CD14-positive monocyte (primary cell): ENCODE measurements at regions not wholly inside any gene's neighbourhood (a gene's known extent, or its start where the extent isn't known, plus 50 kb on each side); places are given as distances from the start of the nearest gene placed in this dataset.

Experiments
- DNase-seq, 3 donors: peaks; one replicate each; pipeline ENCODE4 v3.0.0-alpha.2; 2011 to 2022
- H2AFZ ChIP-seq: 2 replicates; pipeline ENCODE4 v1.6.0; 2012; ENCODE audit warnings: mild to moderate bottlenecking, low read depth, low read length, inconsistent platforms; ENCODE audit not compliant: insufficient read depth, poor library complexity, severe bottlenecking
- H3K27ac ChIP-seq, 2 donors: 1 replicate in 1 of 2; 2 replicates in 1 of 2; pipeline ENCODE4 v1.5.1; 2012 to 2013; ENCODE audit warnings: low read length in 2 of 2, control low read depth in 1 of 2, inconsistent platforms in 1 of 2, low read depth in 1 of 2, mild to moderate bottlenecking in 1 of 2
- H3K27me3 ChIP-seq, 2 donors: one replicate each; pipeline versions ENCODE4 v1.6.0 to v1.6.1; 2011 to 2013; ENCODE audit warnings: low read length in 2 of 2; ENCODE audit not compliant: control insufficient read depth in 2 of 2, insufficient read depth in 2 of 2
- H3K36me3 ChIP-seq, 2 donors: replicated peaks in 1 of 2; 1 replicate in 1 of 2; 2 replicates in 1 of 2; pipeline versions ENCODE4 v1.5.1 to v1.6.1; 2012 to 2013; ENCODE audit warnings: low read length in 2 of 2, control low read depth in 1 of 2, inconsistent platforms in 1 of 2, mild to moderate bottlenecking in 1 of 2; ENCODE audit not compliant: insufficient read depth in 2 of 2, control insufficient read depth in 1 of 2
- H3K4me1 ChIP-seq, 2 donors: 1 replicate in 1 of 2; 2 replicates in 1 of 2; pipeline versions ENCODE4 v1.5.1 to v1.6.1; 2012 to 2013; ENCODE audit warnings: low read length in 2 of 2, control low read depth in 1 of 2, inconsistent platforms in 1 of 2, mild to moderate bottlenecking in 1 of 2, moderate library complexity in 1 of 2; ENCODE audit not compliant: insufficient read depth in 2 of 2, control insufficient read depth in 1 of 2
- H3K4me2 ChIP-seq: replicated peaks from 2 replicates; pipeline ENCODE3; 2012; ENCODE audit warnings: low read length, moderate library complexity, mild to moderate bottlenecking; ENCODE audit not compliant: poor library complexity, severe bottlenecking; ENCODE audit errors: extremely low read depth
- H3K4me3 ChIP-seq, 3 experiments: fragments of 200-600 bp in 1 of 3; sonication (generic) in 1 of 3; replicated peaks in 1 of 3; 1 replicate in 2 of 3; 2 replicates in 1 of 3; pipeline ENCODE4 v1.5.1; 2011 to 2013; ENCODE audit warnings: low read length in 3 of 3, mild to moderate bottlenecking in 3 of 3, control low read depth in 2 of 3, low read depth in 2 of 3, inconsistent platforms in 1 of 3, moderate library complexity in 1 of 3
- H3K79me2 ChIP-seq: 2 replicates; pipeline ENCODE4 v1.6.0; 2012; ENCODE audit warnings: mild to moderate bottlenecking, control low read depth, inconsistent platforms, low read length, moderate library complexity; ENCODE audit not compliant: insufficient read depth
- H3K9ac ChIP-seq: 2 replicates; pipeline ENCODE4 v1.6.0; 2017; ENCODE audit warnings: low read length, mild to moderate bottlenecking; ENCODE audit not compliant: insufficient read depth, poor library complexity, severe bottlenecking
- H3K9me3 ChIP-seq, 2 donors: replicated peaks in 1 of 2; 1 replicate in 1 of 2; 2 replicates in 1 of 2; pipeline versions ENCODE4 v1.5.1 to v1.6.1; 2012 to 2013; ENCODE audit warnings: low read length in 2 of 2, control low read depth in 1 of 2; ENCODE audit not compliant: control insufficient read depth in 1 of 2, insufficient read depth in 1 of 2
- H4K20me1 ChIP-seq: 2 replicates; pipeline ENCODE4 v1.6.0; 2012; ENCODE audit warnings: mild to moderate bottlenecking, low read length, control low read depth, moderate library complexity; ENCODE audit not compliant: insufficient read depth
- H3K27ac Mint-ChIP-seq, 7 donors: one replicate each; pipeline ENCODE4 v1.8.0; 2020; ENCODE audit warnings: mild to moderate bottlenecking in 7 of 7, mixed read lengths in 7 of 7, moderate library complexity in 6 of 7, inconsistent platforms in 2 of 7
- H3K27me3 Mint-ChIP-seq, 3 donors: one replicate each; pipeline ENCODE4 v1.8.0; 2021 to 2022; ENCODE audit warnings: low read depth in 3 of 3, mild to moderate bottlenecking in 3 of 3, mixed read lengths in 3 of 3, moderate library complexity in 3 of 3, inconsistent platforms in 1 of 3
- H3K36me3 Mint-ChIP-seq, 2 donors: one replicate each; pipeline ENCODE4 v1.8.0; 2020; ENCODE audit warnings: mixed read lengths in 2 of 2, inconsistent platforms in 1 of 2, mild to moderate bottlenecking in 1 of 2
- H3K4me1 Mint-ChIP-seq: one replicate; pipeline ENCODE4 v1.8.0; 2020; ENCODE audit warnings: mild to moderate bottlenecking, mixed read lengths
- H3K4me3 Mint-ChIP-seq, 2 donors: one replicate each; pipeline ENCODE4 v1.8.0; 2020; ENCODE audit warnings: mild to moderate bottlenecking in 2 of 2, mixed read lengths in 2 of 2, moderate library complexity in 1 of 2
- H3K9me3 Mint-ChIP-seq, 7 donors: one replicate each; pipeline ENCODE4 v1.8.0; 2020 to 2022; ENCODE audit warnings: mixed read lengths in 7 of 7, mild to moderate bottlenecking in 6 of 7, moderate library complexity in 6 of 7, inconsistent platforms in 2 of 7
- WGBS: methylation state at CpG from one replicate; pipeline ENCODE4 v1.1.5; 2013; ENCODE audit warnings: missing lambda C conversion rate; ENCODE audit not compliant: insufficient coverage; 5-methylcytosine and 5-hydroxymethylcytosine counted together
- intact Hi-C, 2 donors: fragments of 100-400 bp; cut with micrococcal nuclease; formaldehyde crosslinking; loops; one replicate each; pipeline versions ENCODE4 v1.15.0 to v1.15.1; 2023
- TF ChIP-seq, protein P1 (sequence below): fragments of 200-600 bp; IDR thresholded peaks from one replicate; pipeline ENCODE4 v1.8.0; 2022; ENCODE audit warnings: antibody characterized with exemption, mild to moderate bottlenecking

DNA sequence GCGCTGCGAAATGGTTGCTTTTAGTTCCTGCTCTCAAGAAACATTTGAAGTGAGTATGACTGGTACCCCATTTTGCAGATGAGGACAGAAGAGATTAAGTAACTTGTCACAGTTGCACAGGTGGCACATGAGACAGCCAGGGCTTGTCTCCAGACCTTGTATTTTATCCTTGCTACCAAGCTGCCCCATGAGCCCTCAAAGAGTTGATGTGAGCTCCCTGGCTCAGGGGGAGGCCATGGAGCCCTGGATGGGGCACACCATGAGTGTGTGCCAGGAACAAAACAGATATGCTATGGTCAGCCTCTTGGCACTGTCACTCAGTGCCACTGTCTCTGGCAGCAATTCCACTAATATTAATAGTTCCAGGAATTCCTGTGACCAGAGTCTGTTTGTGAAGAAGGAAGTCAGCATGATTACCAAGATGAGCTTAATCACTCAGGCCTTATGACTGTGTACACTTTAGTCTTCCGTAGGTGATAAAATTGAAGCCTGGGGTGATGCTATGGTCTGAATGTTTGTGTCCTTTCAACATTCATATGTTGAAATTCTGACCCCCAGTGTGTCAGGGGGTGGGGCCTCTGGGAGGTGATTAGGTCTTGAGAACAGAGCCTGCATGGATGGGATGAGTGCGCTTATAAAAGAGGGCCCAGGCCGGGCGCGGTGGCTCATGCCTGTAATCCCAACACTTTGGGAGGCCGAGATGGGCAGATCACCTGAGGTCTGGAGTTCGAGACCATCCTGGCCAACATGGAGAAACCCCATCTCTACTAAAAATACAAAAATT is 806.8 kb downstream of the AACS start:
- H3K9ac ChIP-seq, result no peak overlapping the region
- H3K4me3 ChIP-seq, result no peak overlapping the region
- H3K27ac ChIP-seq, result no peak overlapping the region
- no peaks in the 10 kb centered on the region for H3K4me1 Mint-ChIP-seq
- H3K9me3 Mint-ChIP-seq, result peaks cover 0 to 17% (median 6%) of the 10 kb centered on the region in 7 donors
- peaks cover 9 to 10% of the 10 kb centered on the region in 2 donors for H3K9me3 ChIP-seq
- H3K4me1 ChIP-seq, result no peaks in the 10 kb centered on the region
- H4K20me1 ChIP-seq, result no peaks in the 10 kb centered on the region
- 93% methylated on average over 8 of the region's 9 CpGs for WGBS
- intact Hi-C loops, result no loop called here
- no peak overlapping the region for H3K4me2 ChIP-seq
- TF ChIP-seq, protein P1, sequence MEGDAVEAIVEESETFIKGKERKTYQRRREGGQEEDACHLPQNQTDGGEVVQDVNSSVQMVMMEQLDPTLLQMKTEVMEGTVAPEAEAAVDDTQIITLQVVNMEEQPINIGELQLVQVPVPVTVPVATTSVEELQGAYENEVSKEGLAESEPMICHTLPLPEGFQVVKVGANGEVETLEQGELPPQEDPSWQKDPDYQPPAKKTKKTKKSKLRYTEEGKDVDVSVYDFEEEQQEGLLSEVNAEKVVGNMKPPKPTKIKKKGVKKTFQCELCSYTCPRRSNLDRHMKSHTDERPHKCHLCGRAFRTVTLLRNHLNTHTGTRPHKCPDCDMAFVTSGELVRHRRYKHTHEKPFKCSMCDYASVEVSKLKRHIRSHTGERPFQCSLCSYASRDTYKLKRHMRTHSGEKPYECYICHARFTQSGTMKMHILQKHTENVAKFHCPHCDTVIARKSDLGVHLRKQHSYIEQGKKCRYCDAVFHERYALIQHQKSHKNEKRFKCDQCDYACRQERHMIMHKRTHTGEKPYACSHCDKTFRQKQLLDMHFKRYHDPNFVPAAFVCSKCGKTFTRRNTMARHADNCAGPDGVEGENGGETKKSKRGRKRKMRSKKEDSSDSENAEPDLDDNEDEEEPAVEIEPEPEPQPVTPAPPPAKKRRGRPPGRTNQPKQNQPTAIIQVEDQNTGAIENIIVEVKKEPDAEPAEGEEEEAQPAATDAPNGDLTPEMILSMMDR, result no peak
- no peaks in the 10 kb centered on the region for H3K27me3 ChIP-seq
- no peaks in the 10 kb centered on the region for H3K36me3 ChIP-seq
- DNase-seq, result no peak
- no peaks in the 10 kb centered on the region for H3K79me2 ChIP-seq
- no peaks in the 10 kb centered on the region for H3K36me3 Mint-ChIP-seq
- no peak overlapping the region for H2AFZ ChIP-seq
- no peak overlapping the region for H3K27ac Mint-ChIP-seq
- H3K4me3 Mint-ChIP-seq, result no peak overlapping the region
- H3K27me3 Mint-ChIP-seq, result peaks cover 0 to 2% (median 0%) of the 10 kb centered on the region in 3 donors

- no peak overlapping the region for H3K4me3 Mint-ChIP-seq
- H3K9me3 ChIP-seq, result peaks cover 4 to 9% of the 10 kb centered on the region in 2 donors
- H2AFZ ChIP-seq, result no peak overlapping the region
- H3K9me3 Mint-ChIP-seq, result peaks cover 0 to 17% (median 6%) of the 10 kb centered on the region in 7 donors
- H3K36me3 ChIP-seq, result no peaks in the 10 kb centered on the region
- H3K27ac Mint-ChIP-seq, result no peak overlapping the region
- no peak for DNase-seq
- H4K20me1 ChIP-seq, result no peaks in the 10 kb centered on the region
- H3K4me3 ChIP-seq, result no peak overlapping the region
- peaks cover 0 to 2% (median 0%) of the 10 kb centered on the region in 3 donors for H3K27me3 Mint-ChIP-seq
- no peak overlapping the region for H3K27ac ChIP-seq
- TF ChIP-seq, protein P1, result no peak
- WGBS, result 100% methylated on average over 2 of the region's 5 CpGs
- H3K36me3 Mint-ChIP-seq, result no peaks in the 10 kb centered on the region
- H3K4me1 ChIP-seq, result no peaks in the 10 kb centered on the region
- no peak overlapping the region for H3K4me2 ChIP-seq
- intact Hi-C loops, result no loop called here
- H3K79me2 ChIP-seq, result no peaks in the 10 kb centered on the region
- H3K4me1 Mint-ChIP-seq, result no peaks in the 10 kb centered on the region
- no peaks in the 10 kb centered on the region for H3K27me3 ChIP-seq
- no peak overlapping the region for H3K9ac ChIP-seq
Measured at GRCh38 chr12:125873016-125873415, 807.8 kb downstream of the AACS start.
